HL-60 (cell line): ENCODE measurements at regions not wholly inside any gene's neighbourhood (a gene's known extent, or its start where the extent isn't known, plus 50 kb on each side); places are given as distances from the start of the nearest gene placed in this dataset.

Source experiments
- GABPA ChIP-seq: IDR thresholded peaks from 2 replicates; pipeline ENCODE4 v1.6.1; 2012; ENCODE audit warnings: low read depth
- POLR2AphosphoS5 ChIP-seq: IDR thresholded peaks from 2 replicates; pipeline ENCODE4 v1.6.1; 2012; ENCODE audit warnings: low read depth
- TF ChIP-seq, protein P1 (sequence below): IDR thresholded peaks from one replicate; pipeline ENCODE4 v1.5.1; 2011; ENCODE audit warnings: low read length, control low read depth, inconsistent platforms; ENCODE audit not compliant: insufficient read depth
- TF ChIP-seq, protein P2 (sequence below): IDR thresholded peaks from 2 replicates; pipeline ENCODE4 v1.6.1; 2012; ENCODE audit warnings: low read depth; ENCODE audit not compliant: insufficient replicate concordance

DNA sequence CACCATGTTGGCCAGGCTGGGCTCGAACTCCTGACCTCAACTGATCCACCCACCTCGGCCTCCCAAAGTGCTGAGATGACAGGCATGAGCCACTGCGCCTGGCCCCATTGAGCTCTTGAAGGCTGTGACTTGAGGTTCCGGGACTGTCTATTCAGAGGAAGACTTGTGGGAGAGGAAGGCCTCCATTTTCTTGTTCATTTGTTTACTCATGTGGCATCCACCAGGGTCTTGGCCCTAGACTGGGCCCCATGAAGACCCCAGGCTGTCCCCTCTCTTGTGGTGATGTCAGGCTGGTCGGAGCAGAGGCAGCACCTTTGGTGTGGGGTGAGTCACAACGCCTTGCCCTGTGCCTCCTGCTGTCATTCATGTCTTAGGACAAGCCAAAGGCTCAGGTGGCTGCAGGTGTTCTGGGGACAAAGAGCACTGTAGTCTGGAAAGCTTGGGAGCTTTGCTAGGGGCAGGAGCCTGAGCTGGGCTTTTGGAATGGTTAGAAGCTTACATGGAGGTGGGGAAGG lies 224.6 kb upstream of the C1orf174 start:
- TF ChIP-seq, protein P1, sequence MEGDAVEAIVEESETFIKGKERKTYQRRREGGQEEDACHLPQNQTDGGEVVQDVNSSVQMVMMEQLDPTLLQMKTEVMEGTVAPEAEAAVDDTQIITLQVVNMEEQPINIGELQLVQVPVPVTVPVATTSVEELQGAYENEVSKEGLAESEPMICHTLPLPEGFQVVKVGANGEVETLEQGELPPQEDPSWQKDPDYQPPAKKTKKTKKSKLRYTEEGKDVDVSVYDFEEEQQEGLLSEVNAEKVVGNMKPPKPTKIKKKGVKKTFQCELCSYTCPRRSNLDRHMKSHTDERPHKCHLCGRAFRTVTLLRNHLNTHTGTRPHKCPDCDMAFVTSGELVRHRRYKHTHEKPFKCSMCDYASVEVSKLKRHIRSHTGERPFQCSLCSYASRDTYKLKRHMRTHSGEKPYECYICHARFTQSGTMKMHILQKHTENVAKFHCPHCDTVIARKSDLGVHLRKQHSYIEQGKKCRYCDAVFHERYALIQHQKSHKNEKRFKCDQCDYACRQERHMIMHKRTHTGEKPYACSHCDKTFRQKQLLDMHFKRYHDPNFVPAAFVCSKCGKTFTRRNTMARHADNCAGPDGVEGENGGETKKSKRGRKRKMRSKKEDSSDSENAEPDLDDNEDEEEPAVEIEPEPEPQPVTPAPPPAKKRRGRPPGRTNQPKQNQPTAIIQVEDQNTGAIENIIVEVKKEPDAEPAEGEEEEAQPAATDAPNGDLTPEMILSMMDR = no peak
- no peak for TF ChIP-seq POLR2AphosphoS5
- TF ChIP-seq GABPA = no peak
- TF ChIP-seq, protein P2, sequence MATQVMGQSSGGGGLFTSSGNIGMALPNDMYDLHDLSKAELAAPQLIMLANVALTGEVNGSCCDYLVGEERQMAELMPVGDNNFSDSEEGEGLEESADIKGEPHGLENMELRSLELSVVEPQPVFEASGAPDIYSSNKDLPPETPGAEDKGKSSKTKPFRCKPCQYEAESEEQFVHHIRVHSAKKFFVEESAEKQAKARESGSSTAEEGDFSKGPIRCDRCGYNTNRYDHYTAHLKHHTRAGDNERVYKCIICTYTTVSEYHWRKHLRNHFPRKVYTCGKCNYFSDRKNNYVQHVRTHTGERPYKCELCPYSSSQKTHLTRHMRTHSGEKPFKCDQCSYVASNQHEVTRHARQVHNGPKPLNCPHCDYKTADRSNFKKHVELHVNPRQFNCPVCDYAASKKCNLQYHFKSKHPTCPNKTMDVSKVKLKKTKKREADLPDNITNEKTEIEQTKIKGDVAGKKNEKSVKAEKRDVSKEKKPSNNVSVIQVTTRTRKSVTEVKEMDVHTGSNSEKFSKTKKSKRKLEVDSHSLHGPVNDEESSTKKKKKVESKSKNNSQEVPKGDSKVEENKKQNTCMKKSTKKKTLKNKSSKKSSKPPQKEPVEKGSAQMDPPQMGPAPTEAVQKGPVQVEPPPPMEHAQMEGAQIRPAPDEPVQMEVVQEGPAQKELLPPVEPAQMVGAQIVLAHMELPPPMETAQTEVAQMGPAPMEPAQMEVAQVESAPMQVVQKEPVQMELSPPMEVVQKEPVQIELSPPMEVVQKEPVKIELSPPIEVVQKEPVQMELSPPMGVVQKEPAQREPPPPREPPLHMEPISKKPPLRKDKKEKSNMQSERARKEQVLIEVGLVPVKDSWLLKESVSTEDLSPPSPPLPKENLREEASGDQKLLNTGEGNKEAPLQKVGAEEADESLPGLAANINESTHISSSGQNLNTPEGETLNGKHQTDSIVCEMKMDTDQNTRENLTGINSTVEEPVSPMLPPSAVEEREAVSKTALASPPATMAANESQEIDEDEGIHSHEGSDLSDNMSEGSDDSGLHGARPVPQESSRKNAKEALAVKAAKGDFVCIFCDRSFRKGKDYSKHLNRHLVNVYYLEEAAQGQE = no peak
